Type B pancreatic cell (in vitro differentiated cells): ENCODE measurements at regions not wholly inside any gene's neighbourhood (a gene's known extent, or its start where the extent isn't known, plus 50 kb on each side); places are given as distances from the start of the nearest gene placed in this dataset.
A peak's percentile ranks its signal among the peaks of the same experiment; 100 is the strongest.

Experiments used
- DNase-seq: peaks from one replicate; pipeline ENCODE4 v3.0.0; 2021; ENCODE audit warnings: mixed read lengths; ENCODE audit not compliant: unreplicated experiment; ENCODE audit errors: extremely low spot score
- H3K27ac Mint-ChIP-seq: 2 replicates; pipeline ENCODE4 v1.8.0; 2021; ENCODE audit warnings: mild to moderate bottlenecking, mixed read lengths
- H3K27me3 Mint-ChIP-seq: 2 replicates; pipeline ENCODE4 v1.8.0; 2021; ENCODE audit warnings: mixed read lengths
- H3K36me3 Mint-ChIP-seq: 2 replicates; pipeline ENCODE4 v1.8.0; 2021; ENCODE audit warnings: mixed read lengths
- H3K4me1 Mint-ChIP-seq: one replicate; pipeline ENCODE4 v1.8.0; 2021; ENCODE audit warnings: mixed read lengths; ENCODE audit not compliant: unreplicated experiment
- H3K4me3 Mint-ChIP-seq: 2 replicates; pipeline ENCODE4 v1.8.0; 2021; ENCODE audit warnings: mild to moderate bottlenecking, mixed read lengths
- H3K9me3 Mint-ChIP-seq: 2 replicates; pipeline ENCODE4 v1.8.0; 2021; ENCODE audit warnings: mixed read lengths
- CTCF ChIP-seq: fragments of 200-600 bp; sonication (generic); conservative IDR thresholded peaks from 2 replicates; pipeline ENCODE4 v1.5.0; 2021; ENCODE audit warnings: antibody characterized with exemption, mild to moderate bottlenecking

GRCh38 chr7:118080947-118081346 lies 103.0 kb upstream of the LSM8 start:
- Mint-ChIP-seq H3K4me3 (peak overlapping the region; percentile 9), H3K27me3 (no peaks in the 10 kb centered on the region), H3K36me3 (no peaks in the 10 kb centered on the region), H3K4me1 (peaks cover 25% of the 10 kb centered on the region), H3K27ac (peak overlapping the region; percentile 75), H3K9me3 (peaks cover 5% of the 10 kb centered on the region)
- no peak for DNase-seq
- no peak for TF ChIP-seq CTCF

GRCh38 chr7:118082506-118082905 lies 101.5 kb upstream of the LSM8 start:
- H3K27me3 Mint-ChIP-seq = no peaks in the 10 kb centered on the region
- H3K4me3 Mint-ChIP-seq = peak overlapping the region; percentile 11
- H3K9me3 Mint-ChIP-seq = peaks cover 5% of the 10 kb centered on the region
- peaks cover 25% of the 10 kb centered on the region for H3K4me1 Mint-ChIP-seq
- DNase-seq = no peak
- H3K36me3 Mint-ChIP-seq = no peaks in the 10 kb centered on the region
- no peak overlapping the region for H3K27ac Mint-ChIP-seq
- no peak for TF ChIP-seq CTCF

GRCh38 chr7:118085000-118085399 lies 99.0 kb upstream of the LSM8 start:
- no peaks in the 10 kb centered on the region for H3K27me3 Mint-ChIP-seq
- no peaks in the 10 kb centered on the region for H3K36me3 Mint-ChIP-seq
- no peak overlapping the region for H3K4me3 Mint-ChIP-seq
- peaks cover 5% of the 10 kb centered on the region for H3K9me3 Mint-ChIP-seq
- peaks cover 21% of the 10 kb centered on the region for H3K4me1 Mint-ChIP-seq
- no peak for DNase-seq
- no peak overlapping the region for H3K27ac Mint-ChIP-seq
- TF ChIP-seq CTCF = no peak

- H3K27ac Mint-ChIP-seq = no peak overlapping the region
- no peak overlapping the region for H3K4me3 Mint-ChIP-seq
- H3K4me1 Mint-ChIP-seq = peaks cover 21% of the 10 kb centered on the region
- no peaks in the 10 kb centered on the region for H3K27me3 Mint-ChIP-seq
- H3K36me3 Mint-ChIP-seq = no peaks in the 10 kb centered on the region
- no peak for DNase-seq
- no peak for TF ChIP-seq CTCF
- no peaks in the 10 kb centered on the region for H3K9me3 Mint-ChIP-seq
These were observed 96.8 kb upstream of the LSM8 start for GRCh38 chr7:118087126-118087525.

- H3K36me3 Mint-ChIP-seq = no peaks in the 10 kb centered on the region
- peak overlapping the region; percentile 28 for H3K4me3 Mint-ChIP-seq
- peaks cover 16% of the 10 kb centered on the region for H3K9me3 Mint-ChIP-seq
- peaks cover 10% of the 10 kb centered on the region for H3K4me1 Mint-ChIP-seq
- H3K27ac Mint-ChIP-seq = peak overlapping the region; percentile 28
- DNase-seq = no peak
- TF ChIP-seq CTCF = no peak
- no peaks in the 10 kb centered on the region for H3K27me3 Mint-ChIP-seq
These were observed 89.9 kb upstream of the LSM8 start for GRCh38 chr7:118094044-118094443.

GRCh38 chr7:118104812-118105441 lies 79.0 kb upstream of the LSM8 start:
- TF ChIP-seq CTCF = peak; percentile 76
- Mint-ChIP-seq H3K27me3 (no peaks in the 10 kb centered on the region), H3K9me3 (no peaks in the 10 kb centered on the region), H3K4me3 (no peak overlapping the region), H3K27ac (no peak overlapping the region), H3K4me1 (no peaks in the 10 kb centered on the region), H3K36me3 (no peaks in the 10 kb centered on the region)
- DNase-seq = no peak
